Fibroblast of lung (primary cell): ENCODE measurements at regions not wholly inside any gene's neighbourhood (a gene's known extent, or its start where the extent isn't known, plus 50 kb on each side); places are given as distances from the start of the nearest gene placed in this dataset.

Experiments
- DNase-seq, 2 donors: peaks; one replicate each; pipeline versions ENCODE4 v3.0.0 to v3.0.0-alpha.2; 2010; ENCODE audit warnings: low read depth in 2 of 2
- H2AFZ ChIP-seq: 2 replicates; pipeline ENCODE4 v1.5.1; 2012; ENCODE audit warnings: low read length, control low read depth, inconsistent platforms
- H3K27ac ChIP-seq: 2 replicates; pipeline ENCODE4 v1.5.1; 2011; ENCODE audit warnings: low read length, control low read depth; ENCODE audit not compliant: insufficient read depth
- H3K27me3 ChIP-seq: 2 replicates; pipeline ENCODE4 v1.5.1; 2011; ENCODE audit warnings: mild to moderate bottlenecking, low read length; ENCODE audit not compliant: control insufficient read depth, insufficient read depth
- H3K36me3 ChIP-seq: 2 replicates; pipeline ENCODE4 v1.5.1; 2011; ENCODE audit warnings: low read length; ENCODE audit not compliant: control insufficient read depth, insufficient read depth
- H3K4me1 ChIP-seq: 2 replicates; pipeline ENCODE4 v1.5.1; 2011; ENCODE audit warnings: low read length; ENCODE audit not compliant: control insufficient read depth, insufficient read depth; ENCODE audit errors: extremely low read depth
- H3K4me2 ChIP-seq: 2 replicates; pipeline ENCODE4 v1.5.1; 2011; ENCODE audit warnings: low read length, control low read depth; ENCODE audit not compliant: insufficient read depth; ENCODE audit errors: extremely low read depth
- H3K4me3 ChIP-seq, 4 experiments: fragments of 200-600 bp in 1 of 4; sonication (generic) in 1 of 4; replicated peaks in 1 of 4; 2 replicates each; pipeline ENCODE4 v1.5.1; 2011 to 2016; ENCODE audit warnings: low read length in 4 of 4, low read depth in 3 of 4, mild to moderate bottlenecking in 3 of 4, control low read depth in 2 of 4, inconsistent platforms in 1 of 4, mixed read lengths in 1 of 4; ENCODE audit not compliant: insufficient read depth in 1 of 4; ENCODE audit errors: control extremely low read depth in 1 of 4
- H3K79me2 ChIP-seq: 2 replicates; pipeline ENCODE4 v1.5.1; 2012; ENCODE audit warnings: mild to moderate bottlenecking, low read length, inconsistent platforms; ENCODE audit not compliant: control insufficient read depth, insufficient read depth
- H3K9ac ChIP-seq: 2 replicates; pipeline ENCODE4 v1.5.1; 2011; ENCODE audit warnings: mild to moderate bottlenecking, low read length, control low read depth; ENCODE audit not compliant: insufficient read depth
- H3K9me3 ChIP-seq: 2 replicates; pipeline ENCODE4 v1.5.1; 2012; ENCODE audit warnings: low read depth, low read length; ENCODE audit not compliant: control insufficient read depth, insufficient read depth
- H4K20me1 ChIP-seq: 2 replicates; pipeline ENCODE4 v1.5.1; 2011; ENCODE audit warnings: low read length; ENCODE audit not compliant: control insufficient read depth, insufficient read depth; ENCODE audit errors: extremely low read depth
- CTCF ChIP-seq, 2 donors: IDR thresholded peaks in 1 of 2; conservative IDR thresholded peaks in 1 of 2; 1 replicate in 1 of 2; 2 replicates in 1 of 2; pipeline ENCODE4 v1.5.1; 2011 to 2012; ENCODE audit warnings: low read length in 2 of 2, control low read depth in 1 of 2, inconsistent platforms in 1 of 2, low read depth in 1 of 2, mild to moderate bottlenecking in 1 of 2
- EZH2 ChIP-seq: IDR thresholded peaks from 2 replicates; pipeline ENCODE4 v1.5.1; 2012; ENCODE audit warnings: low read length, control low read depth, mild to moderate bottlenecking; ENCODE audit errors: missing control alignments

GRCh38 chr6:7042056-7042653 lies 65.6 kb upstream of the RREB1 start:
- TF ChIP-seq EZH2 = no peak
- TF ChIP-seq CTCF (conservative IDR thresholded peaks at IDR 0.05 in 1 of 2, IDR thresholded peaks at IDR 0.05 in 1 of 2; ENCODE audit: low read depth in 1 of 2, low read length in 2 of 2) = no peak
- Histone ChIP-seq H3K79me2 (no peaks in the 10 kb centered on the region), H2AFZ (peak overlapping the region; percentile 50), H3K4me2 (no peak overlapping the region), H3K4me1 (no peaks in the 10 kb centered on the region), H3K4me3 (no peak overlapping the region), H3K27me3 (no peaks in the 10 kb centered on the region), H4K20me1 (no peaks in the 10 kb centered on the region), H3K36me3 (no peaks in the 10 kb centered on the region), H3K9me3 (no peaks in the 10 kb centered on the region), H3K27ac (no peak overlapping the region), H3K9ac (no peak overlapping the region)
- DNase-seq = peak in 1 of 2 donors; percentile 36

DNA sequence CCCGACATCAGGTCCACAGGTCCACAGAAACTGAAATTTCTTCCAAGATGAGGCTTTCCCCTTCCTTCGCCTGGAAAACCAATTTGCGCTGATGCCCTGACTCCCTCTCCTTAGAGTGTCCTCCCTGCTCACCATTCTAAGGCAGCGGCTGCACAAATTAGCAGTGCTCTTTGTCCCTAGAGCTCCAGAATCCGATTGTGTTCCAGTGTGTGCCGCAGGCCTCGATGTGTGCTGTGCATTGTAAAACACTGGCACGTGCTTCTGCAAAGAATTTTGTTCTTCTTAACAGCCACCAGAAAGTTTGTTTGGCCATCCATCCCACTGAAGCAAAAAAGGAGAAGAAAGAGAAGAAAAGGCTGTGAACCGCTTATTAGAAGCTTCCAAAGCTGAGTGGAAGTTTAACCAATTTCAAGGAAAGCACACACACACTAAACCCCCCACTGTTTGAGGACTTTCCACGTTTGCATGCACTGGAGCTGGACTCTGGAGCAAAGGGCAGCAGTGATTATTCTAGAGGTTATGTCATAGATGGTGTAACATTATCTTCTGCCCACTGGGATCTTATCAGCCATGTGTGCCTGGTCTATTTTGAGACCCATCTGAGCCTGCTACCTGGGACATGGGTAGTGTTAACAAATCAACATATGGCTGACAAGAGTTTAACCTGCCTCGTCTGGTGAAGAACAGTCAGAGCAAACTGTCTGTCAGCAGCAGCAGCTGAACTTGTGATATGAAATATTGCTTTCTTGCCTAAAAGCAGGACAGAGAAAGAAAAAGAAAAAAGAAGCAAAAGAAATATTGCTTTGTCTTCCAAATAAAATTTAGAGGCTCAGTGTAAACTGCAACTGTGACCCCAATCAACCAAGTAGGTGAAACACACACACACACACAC lies 64.9 kb upstream of the RREB1 start:
- Histone ChIP-seq H3K4me3 (no peak overlapping the region), H3K27me3 (no peaks in the 10 kb centered on the region), H3K27ac (no peak overlapping the region), H3K4me2 (no peak overlapping the region), H3K9ac (no peak overlapping the region), H3K79me2 (no peaks in the 10 kb centered on the region), H4K20me1 (no peaks in the 10 kb centered on the region), H2AFZ (peak overlapping the region; percentile 50), H3K9me3 (no peaks in the 10 kb centered on the region), H3K36me3 (no peaks in the 10 kb centered on the region), H3K4me1 (no peaks in the 10 kb centered on the region)
- TF ChIP-seq EZH2 = no peak
- TF ChIP-seq CTCF (conservative IDR thresholded peaks at IDR 0.05 in 1 of 2, IDR thresholded peaks at IDR 0.05 in 1 of 2; ENCODE audit: low read depth in 1 of 2, low read length in 2 of 2) = no peak
- DNase-seq = no peak

GRCh38 chr6:7045331-7045730 lies 62.4 kb upstream of the RREB1 start:
- no peak overlapping the region for H3K4me2 ChIP-seq
- H2AFZ ChIP-seq = no peak overlapping the region
- no peaks in the 10 kb centered on the region for H3K36me3 ChIP-seq
- no peak for DNase-seq
- no peaks in the 10 kb centered on the region for H4K20me1 ChIP-seq
- TF ChIP-seq CTCF (conservative IDR thresholded peaks at IDR 0.05 in 1 of 2, IDR thresholded peaks at IDR 0.05 in 1 of 2; ENCODE audit: low read depth in 1 of 2, low read length in 2 of 2) = no peak
- no peak for TF ChIP-seq EZH2
- H3K4me1 ChIP-seq = no peaks in the 10 kb centered on the region
- H3K9me3 ChIP-seq = no peaks in the 10 kb centered on the region
- H3K27ac ChIP-seq = no peak overlapping the region
- H3K79me2 ChIP-seq = no peaks in the 10 kb centered on the region
- no peak overlapping the region for H3K4me3 ChIP-seq
- H3K27me3 ChIP-seq = no peaks in the 10 kb centered on the region
- H3K9ac ChIP-seq = no peak overlapping the region
